Neural cell (in vitro differentiated cells): ENCODE measurements at regions not wholly inside any gene's neighbourhood (a gene's known extent, or its start where the extent isn't known, plus 50 kb on each side); places are given as distances from the start of the nearest gene placed in this dataset.

Experiments
- MXI1 ChIP-seq: fragments of 450-650 bp; conservative IDR thresholded peaks from 2 replicates; pipeline ENCODE4 v1.6.1; 2014; ENCODE audit warnings: antibody characterized with exemption, mild to moderate bottlenecking; ENCODE audit not compliant: poor library complexity, severe bottlenecking
- POLR2AphosphoS5 ChIP-seq: IDR thresholded peaks from 2 replicates; pipeline ENCODE4 v1.6.1; 2012
- RAD21 ChIP-seq: fragments of 450-650 bp; conservative IDR thresholded peaks from 2 replicates; pipeline ENCODE4 v1.6.1; 2014; ENCODE audit warnings: antibody characterized with exemption, mild to moderate bottlenecking, moderate library complexity
- REST ChIP-seq: IDR thresholded peaks from 2 replicates; pipeline ENCODE4 v1.6.1; 2012; ENCODE audit warnings: borderline replicate concordance
- TAF1 ChIP-seq: IDR thresholded peaks from 2 replicates; pipeline ENCODE4 v1.6.1; 2012; ENCODE audit warnings: low read depth
- TF ChIP-seq, protein P1 (sequence below): fragments of 450-650 bp; IDR thresholded peaks from 2 replicates; pipeline ENCODE4 v1.5.1; 2014; ENCODE audit warnings: antibody characterized with exemption, mild to moderate bottlenecking, moderate library complexity; ENCODE audit not compliant: poor library complexity, severe bottlenecking

DNA sequence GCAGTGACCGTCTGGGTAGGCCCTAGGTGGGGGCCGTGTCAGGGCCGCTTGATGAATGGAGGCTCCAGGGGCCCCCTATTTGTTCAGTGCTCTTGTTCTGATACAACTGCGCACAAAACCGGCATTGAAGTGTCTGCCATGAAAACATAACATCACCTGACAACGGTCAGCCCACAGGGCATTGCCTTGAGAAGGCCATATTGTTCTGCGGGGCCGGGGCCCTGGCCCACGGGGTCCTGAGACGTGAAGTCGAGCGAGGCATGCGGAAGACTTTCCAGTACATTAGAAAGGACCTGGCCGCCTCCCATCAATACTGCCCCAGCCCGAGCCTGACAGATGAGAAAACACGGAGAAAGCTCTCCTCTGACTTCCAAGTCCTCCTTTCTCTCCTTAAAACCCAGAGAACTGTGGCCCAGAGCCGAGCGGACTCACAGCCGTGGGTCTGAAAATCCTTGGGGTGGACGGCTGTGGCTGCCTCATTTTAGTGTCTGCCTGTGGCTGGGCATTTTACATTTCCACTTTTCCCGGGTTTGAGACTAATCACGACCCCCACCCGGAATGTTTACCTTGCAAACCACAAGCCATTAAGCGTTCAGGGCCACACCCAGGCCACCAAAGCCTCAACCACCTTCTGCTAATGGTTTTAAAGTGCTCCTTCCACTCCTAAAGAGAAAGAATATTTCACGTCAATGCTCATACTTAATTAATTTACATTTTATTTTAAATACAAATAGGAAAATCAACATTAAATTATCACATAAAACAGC lies 391.0 kb upstream of the IRX2 start:
- TF ChIP-seq, protein P1, sequence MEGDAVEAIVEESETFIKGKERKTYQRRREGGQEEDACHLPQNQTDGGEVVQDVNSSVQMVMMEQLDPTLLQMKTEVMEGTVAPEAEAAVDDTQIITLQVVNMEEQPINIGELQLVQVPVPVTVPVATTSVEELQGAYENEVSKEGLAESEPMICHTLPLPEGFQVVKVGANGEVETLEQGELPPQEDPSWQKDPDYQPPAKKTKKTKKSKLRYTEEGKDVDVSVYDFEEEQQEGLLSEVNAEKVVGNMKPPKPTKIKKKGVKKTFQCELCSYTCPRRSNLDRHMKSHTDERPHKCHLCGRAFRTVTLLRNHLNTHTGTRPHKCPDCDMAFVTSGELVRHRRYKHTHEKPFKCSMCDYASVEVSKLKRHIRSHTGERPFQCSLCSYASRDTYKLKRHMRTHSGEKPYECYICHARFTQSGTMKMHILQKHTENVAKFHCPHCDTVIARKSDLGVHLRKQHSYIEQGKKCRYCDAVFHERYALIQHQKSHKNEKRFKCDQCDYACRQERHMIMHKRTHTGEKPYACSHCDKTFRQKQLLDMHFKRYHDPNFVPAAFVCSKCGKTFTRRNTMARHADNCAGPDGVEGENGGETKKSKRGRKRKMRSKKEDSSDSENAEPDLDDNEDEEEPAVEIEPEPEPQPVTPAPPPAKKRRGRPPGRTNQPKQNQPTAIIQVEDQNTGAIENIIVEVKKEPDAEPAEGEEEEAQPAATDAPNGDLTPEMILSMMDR, result no peak
- TF ChIP-seq MXI1 (no peak), RAD21 (no peak), TAF1 (no peak), REST (no peak), POLR2AphosphoS5 (no peak)
